Activated T-cell treated with anti-CD3 and anti-CD28 coated beads, Interleukin-2, amount 50 U/mL, for 24 hours (primary cell): ENCODE measurements at regions not wholly inside any gene's neighbourhood (a gene's known extent, or its start where the extent isn't known, plus 50 kb on each side); places are given as distances from the start of the nearest gene placed in this dataset.
A peak's percentile ranks its signal among the peaks of the same experiment; 100 is the strongest.
"Not testable (repeated sequence)": the region's sequence is repeated elsewhere in the genome, so short reads cannot be mapped to it uniquely, and the experiment has no call there.

Source experiments
- DNase-seq: peaks from one replicate; pipeline ENCODE4 v3.0.0-alpha.2; 2020
- H3K27ac Mint-ChIP-seq: 2 replicates; pipeline ENCODE4 v1.8.0; 2020; ENCODE audit warnings: mild to moderate bottlenecking, mixed read lengths
- H3K27me3 Mint-ChIP-seq: 2 replicates; pipeline ENCODE4 v1.8.0; 2020; ENCODE audit warnings: mixed read lengths
- H3K36me3 Mint-ChIP-seq: 2 replicates; pipeline ENCODE4 v1.8.0; 2020; ENCODE audit warnings: low read depth, mixed read lengths
- H3K4me1 Mint-ChIP-seq: 2 replicates; pipeline ENCODE4 v1.8.0; 2020; ENCODE audit warnings: low read depth, mixed read lengths
- H3K4me3 Mint-ChIP-seq: 2 replicates; pipeline ENCODE4 v1.8.0; 2020; ENCODE audit warnings: mild to moderate bottlenecking, moderate library complexity, mixed read lengths
- H3K9me3 Mint-ChIP-seq: 2 replicates; pipeline ENCODE4 v1.8.0; 2020; ENCODE audit warnings: mixed read lengths

DNA sequence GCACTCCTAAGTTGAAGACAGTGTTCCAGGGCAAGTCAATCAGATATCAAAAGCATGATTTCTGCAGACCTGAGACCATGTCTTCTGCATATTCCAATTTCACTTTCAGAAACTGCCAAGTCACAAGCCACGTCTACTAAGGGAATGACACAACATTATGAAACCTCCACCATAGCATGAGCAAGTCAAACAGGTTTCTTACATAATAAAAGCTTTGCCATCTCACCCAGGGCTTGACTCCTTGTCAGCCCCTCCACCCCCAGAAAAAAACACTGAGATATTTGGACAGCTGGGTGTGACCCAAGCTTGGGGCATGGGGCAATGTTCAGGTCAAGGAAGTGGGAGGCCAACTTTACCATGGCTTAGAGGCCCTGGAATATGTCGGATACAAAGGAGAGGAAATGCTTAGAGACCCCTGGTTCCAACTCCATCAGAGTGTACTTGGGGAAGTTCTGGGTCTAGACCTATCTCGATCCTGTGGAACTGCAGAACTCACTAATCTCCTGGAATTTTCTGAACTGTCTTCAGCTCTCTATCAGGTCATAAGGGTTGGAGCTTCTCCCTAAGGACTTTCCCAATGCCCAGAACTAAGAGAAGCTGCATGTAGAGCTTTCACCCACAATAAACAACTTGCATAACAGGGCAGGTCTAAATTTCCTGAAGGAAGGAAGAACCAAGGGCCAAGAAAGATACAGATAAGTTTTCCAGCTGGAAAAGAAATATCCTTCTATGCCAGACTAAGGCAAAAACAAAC lies 80.6 kb upstream of the NAMPT start:
- Mint-ChIP-seq H3K27me3 (peaks cover 38% of the 10 kb centered on the region), H3K9me3 (peaks cover 12% of the 10 kb centered on the region), H3K27ac (no peak overlapping the region), H3K4me3 (no peak overlapping the region), H3K36me3 (no peaks in the 10 kb centered on the region), H3K4me1 (peaks cover 48% of the 10 kb centered on the region)
- DNase-seq, result no peak

DNA sequence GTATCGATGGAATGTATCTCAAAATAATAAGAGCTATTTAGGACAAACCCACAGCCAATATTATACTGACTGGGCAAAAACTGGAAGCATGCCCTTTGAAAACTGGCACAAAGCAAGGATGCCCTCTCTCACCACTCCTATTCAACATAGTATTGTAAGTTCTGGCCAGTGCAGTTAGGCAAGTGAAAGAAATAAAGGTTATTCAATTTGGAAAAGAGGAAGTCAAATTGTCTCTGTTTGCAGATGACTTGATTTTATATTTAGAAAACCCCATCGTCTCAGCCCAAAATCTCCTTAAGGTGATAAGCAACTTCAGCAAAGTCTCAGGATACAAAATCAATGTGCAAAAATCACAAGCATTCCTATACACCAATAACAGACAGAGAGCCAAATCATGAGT lies 77.7 kb upstream of the NAMPT start:
- DNase-seq, H3K4me3 Mint-ChIP-seq, H3K36me3 Mint-ChIP-seq, H3K27ac Mint-ChIP-seq: not testable (repeated sequence)
- H3K9me3 Mint-ChIP-seq, result peaks cover 20% of the 10 kb centered on the region
- peaks cover 36% of the 10 kb centered on the region for H3K4me1 Mint-ChIP-seq
- peaks cover 51% of the 10 kb centered on the region for H3K27me3 Mint-ChIP-seq

DNA sequence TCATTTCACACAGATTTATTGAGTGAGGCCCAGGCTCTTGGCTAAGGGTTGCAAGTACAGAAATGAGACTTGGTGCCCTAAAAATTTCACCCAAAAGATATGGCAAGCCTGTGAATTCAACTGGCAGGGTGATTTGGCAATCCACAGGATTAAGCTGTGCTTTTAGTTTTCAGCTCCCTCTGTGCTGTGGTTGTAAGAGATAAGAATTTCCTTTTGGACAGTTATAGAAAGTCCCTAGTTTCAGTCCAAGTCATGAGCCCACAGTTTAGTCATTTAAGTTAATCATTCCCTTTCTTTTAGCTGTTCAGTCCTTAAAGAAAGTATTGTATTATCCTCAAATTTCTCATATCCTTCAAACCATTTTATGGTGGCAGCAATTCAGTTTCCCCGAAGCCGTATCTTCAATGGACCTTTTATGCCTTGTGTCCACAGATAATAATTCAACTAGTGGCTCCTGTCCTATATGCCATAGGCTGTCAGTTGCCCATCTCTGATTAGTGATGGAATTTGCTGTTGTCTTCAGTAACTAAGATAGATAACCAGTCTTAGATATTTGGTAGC lies 73.4 kb upstream of the NAMPT start:
- no peaks in the 10 kb centered on the region for H3K36me3 Mint-ChIP-seq
- H3K4me3 Mint-ChIP-seq, result no peak overlapping the region
- DNase-seq, result no peak
- H3K4me1 Mint-ChIP-seq, result peaks cover 10% of the 10 kb centered on the region
- H3K27ac Mint-ChIP-seq, result peak overlapping the region; percentile 15
- peaks cover 13% of the 10 kb centered on the region for H3K9me3 Mint-ChIP-seq
- peaks cover 70% of the 10 kb centered on the region for H3K27me3 Mint-ChIP-seq

DNA sequence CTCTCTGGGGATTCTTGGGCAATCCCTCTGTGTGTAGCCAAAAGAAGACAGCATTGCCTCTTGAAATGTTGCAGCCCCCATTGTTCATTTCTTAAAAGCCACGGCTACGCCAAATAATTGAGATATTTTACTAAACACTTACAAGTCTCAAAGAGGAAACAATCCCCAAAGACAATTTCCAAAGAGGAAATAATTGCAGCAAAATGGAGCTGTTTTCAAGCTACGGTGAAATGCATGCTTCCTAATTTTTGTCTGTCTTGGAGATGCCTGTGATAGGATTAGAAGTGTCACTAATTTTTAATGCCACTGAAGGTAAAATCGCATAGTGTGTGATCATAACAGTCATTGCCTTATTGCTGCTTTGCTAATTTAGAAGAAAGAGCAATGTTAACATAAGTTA lies 72.9 kb upstream of the NAMPT start:
- Mint-ChIP-seq H3K27me3 (peaks cover 67% of the 10 kb centered on the region), H3K4me3 (no peak overlapping the region), H3K4me1 (peaks cover 10% of the 10 kb centered on the region), H3K9me3 (peaks cover 13% of the 10 kb centered on the region), H3K27ac (no peak overlapping the region), H3K36me3 (no peaks in the 10 kb centered on the region)
- DNase-seq, result no peak

DNA sequence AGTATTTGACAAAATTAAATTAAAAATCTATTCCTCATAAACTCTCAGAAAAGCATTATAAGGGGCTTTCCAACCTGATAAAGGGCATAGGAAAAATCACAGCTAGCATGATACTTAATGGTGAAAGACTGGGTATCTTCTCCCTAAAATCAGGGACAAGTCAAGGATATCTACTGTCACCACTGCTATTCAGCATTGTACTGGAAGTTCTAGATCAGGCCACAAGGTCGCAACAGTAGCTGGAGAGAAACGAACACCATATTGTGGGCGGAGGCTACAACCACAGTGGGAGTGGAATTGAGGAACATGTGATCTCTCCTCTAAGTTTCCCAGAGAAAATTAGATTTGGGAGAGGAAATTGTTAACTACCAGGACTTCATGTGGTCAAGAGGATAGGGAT lies 70.0 kb upstream of the NAMPT start:
- Mint-ChIP-seq H3K27me3 (peaks cover 42% of the 10 kb centered on the region), H3K36me3 (no peaks in the 10 kb centered on the region), H3K27ac (no peak overlapping the region), H3K4me3 (no peak overlapping the region), H3K9me3 (peaks cover 6% of the 10 kb centered on the region), H3K4me1 (peaks cover 12% of the 10 kb centered on the region)
- DNase-seq, result no peak

DNA sequence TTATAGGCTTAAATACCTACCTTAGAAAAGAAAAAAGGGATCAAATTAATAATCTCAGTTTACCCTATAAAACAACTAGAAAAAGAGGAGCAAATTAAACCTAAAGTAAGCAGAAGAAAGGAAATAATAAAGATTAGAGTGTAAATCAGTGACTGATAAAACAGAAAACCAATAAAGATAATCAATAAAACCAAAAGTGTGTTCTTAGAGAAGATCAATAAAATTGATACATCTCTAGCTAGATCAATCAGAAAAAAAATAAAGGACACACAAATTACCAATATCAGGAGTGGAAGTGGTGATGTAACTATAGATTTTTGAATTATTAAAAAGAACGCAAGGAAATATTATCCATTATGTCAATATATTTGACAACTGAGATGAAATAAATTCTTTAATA lies 69.2 kb upstream of the NAMPT start:
- DNase-seq, result no peak
- Mint-ChIP-seq H3K36me3 (peaks cover 2% of the 10 kb centered on the region), H3K9me3 (peaks cover 10% of the 10 kb centered on the region), H3K27ac (no peak overlapping the region), H3K4me3 (no peak overlapping the region), H3K27me3 (peaks cover 38% of the 10 kb centered on the region), H3K4me1 (peaks cover 15% of the 10 kb centered on the region)

DNA sequence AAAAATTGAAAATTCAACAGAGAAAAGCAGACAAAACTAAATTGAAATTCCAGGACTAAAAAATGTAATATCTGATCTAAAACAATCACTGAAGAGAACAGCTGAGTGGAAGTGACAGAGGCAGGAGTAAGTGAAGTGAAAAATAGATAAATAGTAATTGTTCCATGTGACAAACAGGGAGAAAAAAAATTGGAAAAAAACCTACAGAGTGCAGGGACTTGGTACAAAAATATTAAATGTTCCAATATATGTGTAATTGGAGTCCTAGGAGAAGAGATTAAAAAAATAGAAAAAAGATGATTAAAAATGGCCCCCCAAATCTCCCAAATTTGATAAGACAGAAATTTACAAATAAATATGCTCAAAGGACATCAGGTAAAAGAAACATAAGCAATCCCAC lies 63.4 kb upstream of the NAMPT start:
- H3K4me3 Mint-ChIP-seq, result no peak overlapping the region
- peak overlapping the region; percentile 100 for H3K27ac Mint-ChIP-seq
- H3K9me3 Mint-ChIP-seq, result peaks cover 42% of the 10 kb centered on the region
- H3K4me1 Mint-ChIP-seq, result peaks cover 58% of the 10 kb centered on the region
- DNase-seq, result no peak
- peaks cover 44% of the 10 kb centered on the region for H3K36me3 Mint-ChIP-seq
- H3K27me3 Mint-ChIP-seq, result peaks cover 6% of the 10 kb centered on the region

DNA sequence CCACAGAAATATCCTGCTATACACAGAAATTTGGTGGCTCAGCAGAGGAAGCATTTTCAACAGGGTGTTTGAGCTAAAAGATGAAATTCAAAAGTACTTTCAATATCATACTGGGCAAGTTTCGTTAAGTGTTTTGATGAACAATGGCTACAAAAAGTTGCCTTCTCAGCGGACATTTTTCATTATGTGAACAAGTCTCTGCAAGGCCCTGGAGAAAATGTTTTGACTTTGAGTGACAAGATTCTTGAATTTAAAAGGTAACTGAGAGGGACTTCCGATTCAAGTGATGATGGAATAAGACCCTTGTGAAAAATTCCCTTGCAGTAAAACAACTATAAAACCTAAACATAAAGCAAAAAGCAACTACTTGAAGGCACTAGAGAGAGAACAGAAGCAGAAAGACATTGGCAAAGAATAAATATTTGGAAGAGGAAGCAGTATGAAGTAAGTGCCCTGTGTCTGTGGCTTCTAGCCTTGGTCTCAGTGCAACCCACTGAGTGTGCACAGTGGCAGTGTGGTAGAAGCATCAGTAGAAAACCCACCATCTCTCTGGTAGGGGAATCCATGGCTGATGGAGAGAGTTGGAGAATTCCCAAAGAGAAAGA lies 62.5 kb upstream of the NAMPT start:
- H3K4me1 Mint-ChIP-seq, result peaks cover 65% of the 10 kb centered on the region
- H3K36me3 Mint-ChIP-seq, result peaks cover 51% of the 10 kb centered on the region
- peaks cover 3% of the 10 kb centered on the region for H3K27me3 Mint-ChIP-seq
- peaks cover 49% of the 10 kb centered on the region for H3K9me3 Mint-ChIP-seq
- peak overlapping the region; percentile 73 for H3K4me3 Mint-ChIP-seq
- peak overlapping the region; percentile 100 for H3K27ac Mint-ChIP-seq
- no peak for DNase-seq

DNA sequence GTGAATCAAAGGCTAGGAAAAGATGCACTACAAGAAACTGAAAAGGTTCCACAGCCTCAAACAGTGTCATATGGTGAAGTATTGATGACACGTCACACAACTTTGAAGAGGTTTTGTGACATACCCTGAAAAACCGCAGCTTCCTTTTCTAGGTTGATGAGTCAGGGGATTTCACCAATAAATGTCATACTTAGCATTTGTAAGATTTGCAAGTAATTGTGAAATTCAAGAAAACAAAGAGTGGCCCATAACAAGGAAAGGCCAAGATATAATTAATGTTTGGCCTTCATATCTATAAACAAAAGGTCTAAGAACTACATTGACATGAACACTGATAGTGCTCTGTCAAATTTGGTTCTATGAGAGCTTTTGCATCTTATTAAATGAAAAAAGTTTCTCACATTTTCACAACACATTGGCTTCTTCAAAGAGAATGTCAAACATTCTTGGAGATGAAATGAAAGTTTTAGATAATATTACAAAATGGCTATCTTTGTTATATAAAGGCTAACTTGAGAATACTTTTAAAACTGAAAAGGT lies 62.0 kb upstream of the NAMPT start:
- Mint-ChIP-seq H3K9me3 (peaks cover 55% of the 10 kb centered on the region), H3K4me1 (peaks cover 65% of the 10 kb centered on the region), H3K4me3 (peak overlapping the region; percentile 73)

DNA sequence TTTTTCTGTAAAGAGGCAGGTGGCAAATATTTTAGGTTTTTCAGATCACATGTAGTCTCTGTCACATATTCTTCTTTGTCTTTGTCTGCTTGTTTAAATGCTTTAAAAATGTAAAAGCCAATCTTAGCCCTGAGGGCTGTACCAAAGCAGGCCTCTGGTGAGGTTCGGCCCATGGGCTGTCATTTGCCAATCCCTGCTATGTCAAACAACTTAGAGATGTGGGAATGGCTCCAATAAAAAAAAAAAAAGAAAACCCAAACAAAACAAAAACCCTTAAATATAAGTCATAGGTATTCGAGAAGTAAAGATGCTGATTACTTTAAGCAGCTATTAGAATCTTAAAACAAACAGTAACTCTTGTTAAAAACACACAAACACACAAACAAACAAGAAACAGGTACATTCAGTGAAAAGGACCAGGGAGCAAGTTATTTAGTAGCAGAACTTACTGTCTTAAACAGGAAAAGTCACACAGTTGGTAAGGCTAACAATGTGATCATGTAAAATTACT lies 61.4 kb upstream of the NAMPT start:
- peaks cover under 1% of the 10 kb centered on the region for H3K27me3 Mint-ChIP-seq
- peaks cover 61% of the 10 kb centered on the region for H3K36me3 Mint-ChIP-seq
- peak overlapping the region; percentile 100 for H3K27ac Mint-ChIP-seq
- DNase-seq, result no peak
- H3K4me1 Mint-ChIP-seq, result peaks cover 65% of the 10 kb centered on the region
- peak overlapping the region; percentile 73 for H3K4me3 Mint-ChIP-seq
- H3K9me3 Mint-ChIP-seq, result peaks cover 58% of the 10 kb centered on the region

More for the DNA sequence above, 62.0 kb upstream of the NAMPT start:
- no peak for DNase-seq
- Mint-ChIP-seq H3K27me3 (peaks cover 3% of the 10 kb centered on the region), H3K36me3 (peaks cover 57% of the 10 kb centered on the region), H3K27ac (peak overlapping the region; percentile 100)

DNA sequence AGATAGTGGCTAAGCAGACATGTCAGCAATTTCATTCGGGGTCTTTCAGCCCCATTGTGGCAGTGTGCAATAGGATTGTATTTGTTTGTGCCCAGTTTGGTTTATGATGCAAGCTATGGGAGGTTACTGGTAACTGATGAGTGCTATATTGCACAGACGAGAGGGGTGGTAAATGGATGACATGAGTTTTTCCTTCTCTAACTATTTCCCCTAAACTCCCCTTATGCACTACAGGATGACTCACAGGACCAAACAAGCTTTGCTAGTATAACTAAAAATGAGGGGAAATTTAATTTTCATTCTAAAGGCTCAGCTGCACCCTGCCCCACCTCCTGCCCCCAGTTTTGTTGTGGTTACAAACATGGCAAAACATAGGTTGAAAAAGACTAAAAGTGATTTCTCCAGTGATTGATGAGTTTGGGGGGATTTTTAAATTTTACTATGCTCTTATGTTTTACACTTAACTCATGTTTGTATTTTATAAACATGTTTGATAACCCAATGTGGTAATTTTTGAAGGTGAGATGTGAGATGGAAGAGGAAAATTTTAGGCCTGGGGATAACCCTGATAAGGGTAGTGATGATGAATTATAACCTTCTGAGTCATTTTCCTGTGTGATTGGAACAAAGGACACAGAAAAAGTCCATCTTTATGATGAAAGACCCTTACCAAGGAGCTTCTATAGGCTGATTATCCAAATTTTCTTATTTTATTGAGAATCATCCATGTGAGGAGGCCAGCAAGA lies 60.8 kb upstream of the NAMPT start:
- peaks cover 65% of the 10 kb centered on the region for H3K9me3 Mint-ChIP-seq

DNA sequence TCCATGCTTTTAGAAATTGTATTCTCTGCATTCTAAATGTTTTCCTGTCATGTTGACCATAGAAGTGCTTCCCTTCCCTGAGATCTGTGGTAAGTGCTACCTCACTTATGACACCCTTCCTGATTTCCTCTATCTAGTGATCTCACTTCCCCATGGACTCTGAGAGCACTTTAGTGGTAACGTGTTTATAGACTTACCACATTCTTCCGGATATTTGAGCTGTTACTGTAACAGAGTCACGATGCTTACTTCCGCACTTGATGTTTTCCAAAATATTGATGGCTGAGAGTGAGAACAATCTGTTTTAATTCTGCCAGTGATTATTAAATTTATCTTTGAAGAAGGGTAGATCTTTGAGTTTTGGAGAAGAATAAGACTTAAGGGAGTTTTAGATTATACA lies 60.1 kb upstream of the NAMPT start:
- Mint-ChIP-seq H3K4me3 (peak overlapping the region; percentile 23), H3K27me3 (peaks cover 6% of the 10 kb centered on the region), H3K4me1 (peaks cover 67% of the 10 kb centered on the region), H3K36me3 (peaks cover 74% of the 10 kb centered on the region), H3K27ac (peak overlapping the region; percentile 100), H3K9me3 (peaks cover 67% of the 10 kb centered on the region)
- no peak for DNase-seq

More for the DNA sequence above, 60.8 kb upstream of the NAMPT start:
- DNase-seq, result peak; percentile 68
- Mint-ChIP-seq H3K27me3 (peaks cover under 1% of the 10 kb centered on the region), H3K4me3 (peak overlapping the region; percentile 73), H3K4me1 (peaks cover 65% of the 10 kb centered on the region), H3K36me3 (peaks cover 67% of the 10 kb centered on the region), H3K27ac (peak overlapping the region; percentile 100)

DNA sequence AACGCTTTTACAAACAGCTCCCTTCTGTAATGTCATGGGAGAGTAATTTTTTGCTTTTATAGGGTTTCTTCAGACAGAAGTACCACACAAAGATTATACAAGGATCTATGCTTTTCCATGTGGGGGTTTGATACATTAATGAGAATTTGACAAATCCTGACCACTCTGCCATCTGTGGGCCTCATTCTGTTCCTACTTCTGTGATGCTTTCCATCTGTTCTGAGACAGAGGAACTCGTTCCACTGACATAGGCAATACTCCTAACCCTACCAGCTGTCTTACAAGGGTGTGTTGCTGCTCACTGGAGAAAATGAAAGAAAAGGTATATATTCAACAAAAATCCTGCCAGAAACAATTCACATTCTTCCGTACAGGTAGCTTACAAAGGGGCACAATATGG lies 59.4 kb upstream of the NAMPT start:
- Mint-ChIP-seq H3K36me3 (peaks cover 76% of the 10 kb centered on the region), H3K4me1 (peaks cover 65% of the 10 kb centered on the region), H3K4me3 (no peak overlapping the region), H3K27ac (peak overlapping the region; percentile 100), H3K27me3 (peaks cover 6% of the 10 kb centered on the region), H3K9me3 (peaks cover 68% of the 10 kb centered on the region)
- DNase-seq, result no peak

DNA sequence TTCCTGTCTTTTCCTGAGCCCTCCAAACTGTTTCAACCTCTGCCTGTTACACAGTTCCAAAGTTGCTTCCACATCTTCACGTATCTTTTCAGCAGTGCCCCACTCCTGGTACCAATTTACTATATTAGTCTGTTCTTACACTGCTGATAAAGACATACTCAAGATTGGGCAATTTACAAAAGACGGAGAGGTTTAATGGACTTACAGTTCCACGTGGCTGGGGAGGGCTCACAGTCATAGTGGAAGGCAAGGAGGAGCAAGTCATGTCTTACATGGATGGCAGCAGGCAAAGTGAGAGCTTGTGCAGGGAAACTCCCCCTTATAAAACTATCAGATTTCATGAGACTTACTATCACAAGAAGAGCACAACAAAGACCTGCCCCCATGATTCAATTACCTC lies 57.3 kb upstream of the NAMPT start:
- not testable (repeated sequence) for H3K4me3 Mint-ChIP-seq, DNase-seq, H3K27me3 Mint-ChIP-seq, H3K27ac Mint-ChIP-seq
- H3K4me1 Mint-ChIP-seq, result peaks cover 49% of the 10 kb centered on the region
- peaks cover 70% of the 10 kb centered on the region for H3K36me3 Mint-ChIP-seq
- H3K9me3 Mint-ChIP-seq, result peaks cover 58% of the 10 kb centered on the region
